HCT116 (cell line): ENCODE measurements at regions not wholly inside any gene's neighbourhood (a gene's known extent, or its start where the extent isn't known, plus 50 kb on each side); places are given as distances from the start of the nearest gene placed in this dataset.

ENCODE experiments used
- ATAC-seq: fragments of 200-7000 bp; cut with Tn5 transposase; 2 replicates; pipeline ENCODE4 v1.9.1; 2020; ENCODE audit warnings: mild to moderate bottlenecking, moderate library complexity
- BruUV-seq: library from RNA; stranded (reverse); fragments of 400-500 nt; replicated peaks from 2 replicates; lab custom pipeline; 2021; lab: Mats Ljungman, UMichigan
- CTCF ChIA-PET: fragments of 300-600 bp; sonication (Branson Sonifier 250); formaldehyde crosslinking; loops from one replicate; lab custom pipeline; 2021; ENCODE audit warnings: antibody characterized with exemption; lab: Charles Lee
- POLR2A ChIA-PET: fragments of 300-600, 350-600 bp; sonication (Branson Sonifier 250); formaldehyde crosslinking; loops from one replicate; lab custom pipeline; 2021; ENCODE audit warnings: antibody characterized with exemption; lab: Charles Lee
- RAD21 ChIA-PET, 2 experiments: fragments of 300-600 bp; sonication (Branson Sonifier 250); formaldehyde crosslinking; loops; one replicate each; lab custom pipeline; 2023; ENCODE audit warnings: low total read pairs in 2 of 2; ENCODE audit not compliant: uncharacterized antibody in 2 of 2, unreplicated experiment in 2 of 2, low non-redundant PET in 1 of 2; lab: Charles Lee
- DNase-seq: peaks from one replicate; pipeline ENCODE4 v3.0.0-alpha.2; 2010; ENCODE audit warnings: low read depth, low spot score
- H2AFZ ChIP-seq: fragments of 200-600 bp; shearing (Covaris generic), sonication (generic); 2 replicates; pipeline ENCODE4 v1.6.1; 2017; ENCODE audit warnings: low read depth, mixed run types, mixed read lengths, antibody characterized with exemption, low read length; ENCODE audit not compliant: poor library complexity, severe bottlenecking
- H3K27ac ChIP-seq: 2 replicates; pipeline ENCODE4 v1.5.1; 2012; ENCODE audit warnings: low read depth, low read length
- H3K27me3 ChIP-seq: fragments of 200-600 bp; sonication (generic); 2 replicates; pipeline ENCODE4 v1.6.1; 2016; ENCODE audit warnings: mixed run types, low read length, mixed read lengths; ENCODE audit not compliant: insufficient read depth
- H3K36me3 ChIP-seq, 2 experiments: fragments of 200-500 bp in 1 of 2; fragments of 200-600 bp in 1 of 2; sonication (Bioruptor generic) in 1 of 2; sonication (generic) in 1 of 2; 2 replicates each; pipeline versions ENCODE4 v1.5.1 to v1.6.1; 2014 to 2016; ENCODE audit warnings: low read length in 2 of 2, inconsistent platforms in 1 of 2, mixed read lengths in 1 of 2, mixed run types in 1 of 2; ENCODE audit not compliant: insufficient read depth in 2 of 2, control insufficient read depth in 1 of 2
- H3K4me1 ChIP-seq, 2 experiments: fragments of 200-600 bp in 1 of 2; sonication (generic) in 1 of 2; 2 replicates each; pipeline versions ENCODE4 v1.5.1 to v1.6.1; 2012 to 2017; ENCODE audit warnings: low read length in 2 of 2, inconsistent platforms in 1 of 2, mild to moderate bottlenecking in 1 of 2, mixed read lengths in 1 of 2, mixed run types in 1 of 2, moderate library complexity in 1 of 2; ENCODE audit not compliant: insufficient read depth in 2 of 2, control insufficient read depth in 1 of 2
- H3K4me2 ChIP-seq: fragments of 200-600 bp; sonication (generic); 2 replicates; pipeline ENCODE4 v1.6.1; 2017; ENCODE audit warnings: mixed run types, low read length, mixed read lengths
- H3K4me3 ChIP-seq, 2 experiments: fragments of 200-600 bp in 1 of 2; sonication (generic) in 1 of 2; replicated peaks in 1 of 2; 2 replicates each; pipeline ENCODE4 v1.5.1; 2011 to 2016; ENCODE audit warnings: low read length in 2 of 2, control low read depth in 1 of 2, low read depth in 1 of 2, mild to moderate bottlenecking in 1 of 2, mixed read lengths in 1 of 2, mixed run types in 1 of 2
- H3K79me2 ChIP-seq: fragments of 200-600 bp; sonication (generic); 2 replicates; pipeline ENCODE4 v1.6.1; 2017; ENCODE audit warnings: mild to moderate bottlenecking, mixed run types, low read length, moderate library complexity, mixed read lengths; ENCODE audit not compliant: insufficient read depth
- H3K9ac ChIP-seq: fragments of 200-600 bp; sonication (generic); 2 replicates; pipeline ENCODE4 v1.6.1; 2016; ENCODE audit warnings: low read length, mixed read lengths
- H3K9me2 ChIP-seq: fragments of 200-600 bp; sonication (generic), shearing (Covaris generic); 2 replicates; pipeline ENCODE4 v1.6.1; 2017; ENCODE audit warnings: mixed run types, mild to moderate bottlenecking, moderate library complexity; ENCODE audit not compliant: insufficient read depth
- H3K9me3 ChIP-seq, 2 experiments: fragments of 200-500 bp in 1 of 2; fragments of 200-600 bp in 1 of 2; sonication (Bioruptor generic) in 1 of 2; sonication (generic) in 1 of 2; 2 replicates each; pipeline ENCODE4 v1.6.1; 2014 to 2017; ENCODE audit warnings: low read length in 2 of 2, mixed read lengths in 2 of 2, inconsistent platforms in 1 of 2, low read depth in 1 of 2, mild to moderate bottlenecking in 1 of 2, mixed run types in 1 of 2, moderate library complexity in 1 of 2; ENCODE audit not compliant: control insufficient read depth in 1 of 2, insufficient read depth in 1 of 2
- H4K20me1 ChIP-seq: fragments of 200-600 bp; sonication (generic), shearing (Covaris generic); 2 replicates; pipeline ENCODE4 v1.6.1; 2017; ENCODE audit warnings: mixed run types, mild to moderate bottlenecking, moderate library complexity; ENCODE audit not compliant: insufficient read depth
- ELF1 ChIP-seq: IDR thresholded peaks from 2 replicates; pipeline ENCODE4 v1.6.1; 2012; ENCODE audit warnings: low read depth, borderline replicate concordance
- JUND ChIP-seq: IDR thresholded peaks from 2 replicates; pipeline ENCODE4 v1.6.1; 2012
- POLR2AphosphoS5 ChIP-seq: IDR thresholded peaks from 2 replicates; pipeline ENCODE4 v1.6.1; 2011; ENCODE audit warnings: mild to moderate bottlenecking, low read depth, low read length, moderate library complexity
- RAD21 ChIP-seq: IDR thresholded peaks from 2 replicates; pipeline ENCODE4 v1.6.1; 2012; ENCODE audit warnings: low read depth, mild to moderate bottlenecking
- REST ChIP-seq: IDR thresholded peaks from 2 replicates; pipeline ENCODE4 v1.6.1; 2012; ENCODE audit warnings: low read depth
- SIN3A ChIP-seq: IDR thresholded peaks from 2 replicates; pipeline ENCODE4 v1.6.1; 2012; ENCODE audit warnings: low read depth
- ZNF274 ChIP-seq: fragments of 200-500 bp; sonication (Bioruptor generic); IDR thresholded peaks from 2 replicates; pipeline ENCODE4 v1.6.1; 2014; ENCODE audit warnings: mild to moderate bottlenecking, low read depth, low read length, inconsistent platforms
- intact Hi-C: fragments of 100-400 bp; cut with micrococcal nuclease; formaldehyde crosslinking; loops from 2 replicates; pipeline ENCODE4 v1.10.0; 2022
- TF ChIP-seq, protein P1 (sequence below), 3 experiments: fragments of 200-600 bp in 1 of 3; sonication (generic) in 1 of 3; IDR thresholded peaks in 2 of 3; conservative IDR thresholded peaks in 1 of 3; 2 replicates each; pipeline ENCODE4 v1.5.1; 2012 to 2017; ENCODE audit warnings: low read depth in 2 of 3, low read length in 2 of 3, antibody characterized with exemption in 1 of 3, borderline replicate concordance in 1 of 3, control low read depth in 1 of 3, mild to moderate bottlenecking in 1 of 3, mixed read lengths in 1 of 3, mixed run types in 1 of 3, moderate library complexity in 1 of 3; ENCODE audit not compliant: insufficient read depth in 1 of 3

DNA sequence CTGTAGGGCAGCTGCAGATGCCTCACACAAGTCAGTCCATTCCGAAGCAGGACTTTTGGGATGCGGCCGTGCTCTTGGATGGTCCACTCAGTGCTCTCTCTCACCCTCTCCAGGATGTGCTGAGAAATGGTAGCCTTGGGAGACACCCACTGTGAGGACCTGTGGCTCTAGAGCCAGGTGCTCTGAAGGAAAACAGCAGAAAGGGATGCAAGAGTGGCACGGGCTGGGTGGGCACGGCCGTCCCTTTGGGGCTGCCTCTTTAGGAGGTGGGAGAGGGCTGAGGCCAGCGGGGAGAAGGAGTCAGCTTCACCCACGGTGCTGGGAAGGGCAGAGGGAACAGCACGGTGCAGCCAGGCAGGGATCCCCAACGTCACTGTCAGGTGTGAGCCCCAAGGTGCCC lies 106.1 kb downstream of the RIPK4 start (continued):
- TF ChIP-seq REST (no peak), SIN3A (no peak), ELF1 (no peak), ZNF274 (no peak)

GRCh38 chr21:41659791-41660560 lies 106.9 kb downstream of the RIPK4 start:
- Histone ChIP-seq H3K79me2 (no peaks in the 10 kb centered on the region), H3K4me3 (no peak overlapping the region), H3K4me2 (no peak overlapping the region), H2AFZ (no peak overlapping the region), H3K27me3 (peaks cover 19% of the 10 kb centered on the region), H3K4me1 (peaks cover 6 to 20% of the 10 kb centered on the region in 2 experiments; a peak in 3 of 4 replicates), H3K9ac (no peak overlapping the region), H4K20me1 (no peaks in the 10 kb centered on the region), H3K27ac (no peak overlapping the region), H3K9me2 (no peaks in the 10 kb centered on the region), H3K9me3 (no peaks in the 10 kb centered on the region), H3K36me3 (no peaks in the 10 kb centered on the region)
- RAD21 ChIA-PET = no interaction called here
- TF ChIP-seq, protein P1, sequence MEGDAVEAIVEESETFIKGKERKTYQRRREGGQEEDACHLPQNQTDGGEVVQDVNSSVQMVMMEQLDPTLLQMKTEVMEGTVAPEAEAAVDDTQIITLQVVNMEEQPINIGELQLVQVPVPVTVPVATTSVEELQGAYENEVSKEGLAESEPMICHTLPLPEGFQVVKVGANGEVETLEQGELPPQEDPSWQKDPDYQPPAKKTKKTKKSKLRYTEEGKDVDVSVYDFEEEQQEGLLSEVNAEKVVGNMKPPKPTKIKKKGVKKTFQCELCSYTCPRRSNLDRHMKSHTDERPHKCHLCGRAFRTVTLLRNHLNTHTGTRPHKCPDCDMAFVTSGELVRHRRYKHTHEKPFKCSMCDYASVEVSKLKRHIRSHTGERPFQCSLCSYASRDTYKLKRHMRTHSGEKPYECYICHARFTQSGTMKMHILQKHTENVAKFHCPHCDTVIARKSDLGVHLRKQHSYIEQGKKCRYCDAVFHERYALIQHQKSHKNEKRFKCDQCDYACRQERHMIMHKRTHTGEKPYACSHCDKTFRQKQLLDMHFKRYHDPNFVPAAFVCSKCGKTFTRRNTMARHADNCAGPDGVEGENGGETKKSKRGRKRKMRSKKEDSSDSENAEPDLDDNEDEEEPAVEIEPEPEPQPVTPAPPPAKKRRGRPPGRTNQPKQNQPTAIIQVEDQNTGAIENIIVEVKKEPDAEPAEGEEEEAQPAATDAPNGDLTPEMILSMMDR (IDR thresholded peaks at IDR 0.05 in 2 of 3, conservative IDR thresholded peaks at IDR 0.05 in 1 of 3; ENCODE audit: borderline replicate concordance in 1 of 3, insufficient read depth in 1 of 3, low read depth in 2 of 3, low read length in 2 of 3) = peak in 2 of 3 experiments; percentile 44 to 51; a peak in 4 of 6 replicates
- TF ChIP-seq POLR2AphosphoS5 (no peak), JUND (no peak), RAD21 (peak; percentile 19; the same call in 1 of the 2 replicates)
- intact Hi-C loops = loop anchor here (5.0 kb wide), 1 partner anchor 117 kb away; no protein-coding TSS in a partner anchor
- CTCF ChIA-PET = no interaction called here
- no TSS peak for BruUV-seq
- ATAC-seq (peak; percentile 80), DNase-seq (no peak)
- POLR2A ChIA-PET = no interaction called here
